ENCODE measurements at regions not wholly inside any gene's neighbourhood (a gene's known extent, or its start where the extent isn't known, plus 50 kb on each side); places are given as distances from the start of the nearest gene placed in this dataset.

DNA sequence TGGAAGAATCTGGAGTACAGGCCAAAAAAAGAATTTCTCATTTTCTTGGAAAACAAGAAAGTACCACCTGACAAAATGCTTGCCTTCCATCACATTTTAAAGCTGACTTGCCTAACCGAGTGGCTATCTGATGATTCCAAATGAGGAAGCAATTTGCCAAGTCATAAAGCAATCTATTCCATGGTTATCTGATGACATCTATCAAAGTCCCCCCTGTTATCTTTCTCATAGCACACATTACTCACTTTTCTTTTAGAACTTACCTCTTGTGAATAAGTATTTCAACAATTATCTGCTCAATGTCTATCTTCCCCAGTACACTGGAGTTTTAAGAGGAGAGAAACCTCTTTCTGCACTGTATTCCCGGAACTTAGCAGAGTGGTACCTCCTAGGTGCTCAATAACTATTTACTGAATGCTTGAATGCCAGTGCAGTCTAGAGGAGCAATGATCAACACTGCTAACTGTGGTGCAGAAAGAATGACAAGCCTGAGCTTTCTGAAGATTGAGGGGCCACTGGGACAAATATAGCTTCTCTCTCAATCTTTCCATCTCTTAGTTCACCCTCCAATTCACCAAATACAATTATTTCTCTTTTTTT is 186.3 kb upstream of the ATP11B start:
- no peaks in the 10 kb centered on the region for H3K79me2 ChIP-seq (ENCODE audit: insufficient read depth, low read length)
- no peak overlapping the region for H3K27ac ChIP-seq (ENCODE audit: low read depth, low read length)
- no peak for DNase-seq (ENCODE audit: insufficient read length, low spot score, missing footprints)
- H2AFZ ChIP-seq (ENCODE audit: low read length): no peak overlapping the region
- no peak overlapping the region for H3K4me2 ChIP-seq (ENCODE audit: insufficient read depth, low read length)
- H3K27me3 ChIP-seq (ENCODE audit: insufficient read depth, low read length): no peaks in the 10 kb centered on the region
- no peak overlapping the region for H3K4me3 ChIP-seq (ENCODE audit: insufficient read depth, low read length)
- TF ChIP-seq, protein P1, sequence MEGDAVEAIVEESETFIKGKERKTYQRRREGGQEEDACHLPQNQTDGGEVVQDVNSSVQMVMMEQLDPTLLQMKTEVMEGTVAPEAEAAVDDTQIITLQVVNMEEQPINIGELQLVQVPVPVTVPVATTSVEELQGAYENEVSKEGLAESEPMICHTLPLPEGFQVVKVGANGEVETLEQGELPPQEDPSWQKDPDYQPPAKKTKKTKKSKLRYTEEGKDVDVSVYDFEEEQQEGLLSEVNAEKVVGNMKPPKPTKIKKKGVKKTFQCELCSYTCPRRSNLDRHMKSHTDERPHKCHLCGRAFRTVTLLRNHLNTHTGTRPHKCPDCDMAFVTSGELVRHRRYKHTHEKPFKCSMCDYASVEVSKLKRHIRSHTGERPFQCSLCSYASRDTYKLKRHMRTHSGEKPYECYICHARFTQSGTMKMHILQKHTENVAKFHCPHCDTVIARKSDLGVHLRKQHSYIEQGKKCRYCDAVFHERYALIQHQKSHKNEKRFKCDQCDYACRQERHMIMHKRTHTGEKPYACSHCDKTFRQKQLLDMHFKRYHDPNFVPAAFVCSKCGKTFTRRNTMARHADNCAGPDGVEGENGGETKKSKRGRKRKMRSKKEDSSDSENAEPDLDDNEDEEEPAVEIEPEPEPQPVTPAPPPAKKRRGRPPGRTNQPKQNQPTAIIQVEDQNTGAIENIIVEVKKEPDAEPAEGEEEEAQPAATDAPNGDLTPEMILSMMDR (IDR thresholded peaks at IDR 0.05; ENCODE audit: extremely low read depth, low read depth, low read length): no peak
- no peaks in the 10 kb centered on the region for H4K20me1 ChIP-seq (ENCODE audit: insufficient read depth, low read length)
- H3K9me3 ChIP-seq (ENCODE audit: low read depth, low read length): no peaks in the 10 kb centered on the region
- no peaks in the 10 kb centered on the region for H3K4me1 ChIP-seq (ENCODE audit: insufficient read depth, low read length)
- no peaks in the 10 kb centered on the region for H3K36me3 ChIP-seq (ENCODE audit: insufficient read depth, low read length)

DNA sequence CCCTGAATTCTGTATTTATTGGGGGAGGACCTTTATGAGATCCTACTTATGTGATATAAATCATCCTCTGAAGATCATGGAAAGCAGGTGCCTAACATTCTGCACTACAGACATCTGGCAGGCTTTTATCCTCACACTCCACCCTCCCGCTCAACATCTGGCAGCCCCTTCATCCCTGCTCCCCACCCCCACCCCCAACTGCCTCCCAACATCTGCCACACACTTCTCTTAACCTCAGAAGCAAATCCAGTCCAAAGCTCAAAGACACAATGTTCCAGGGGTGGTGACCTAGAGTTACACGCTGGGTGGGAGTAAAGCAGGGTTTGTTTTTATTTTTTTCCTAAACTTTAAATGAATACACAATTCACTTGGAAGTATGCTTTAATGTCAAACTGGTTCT is 184.5 kb upstream of the ATP11B start:
- H3K27me3 ChIP-seq (ENCODE audit: insufficient read depth, low read length): no peaks in the 10 kb centered on the region
- H3K27ac ChIP-seq (ENCODE audit: low read depth, low read length): no peak overlapping the region
- no peaks in the 10 kb centered on the region for H3K4me1 ChIP-seq (ENCODE audit: insufficient read depth, low read length)
- TF ChIP-seq, protein P1 (IDR thresholded peaks at IDR 0.05; ENCODE audit: extremely low read depth, low read depth, low read length): no peak
- no peak overlapping the region for H3K4me2 ChIP-seq (ENCODE audit: insufficient read depth, low read length)
- no peak overlapping the region for H2AFZ ChIP-seq (ENCODE audit: low read length)
- no peaks in the 10 kb centered on the region for H4K20me1 ChIP-seq (ENCODE audit: insufficient read depth, low read length)
- no peaks in the 10 kb centered on the region for H3K36me3 ChIP-seq (ENCODE audit: insufficient read depth, low read length)
- no peak overlapping the region for H3K4me3 ChIP-seq (ENCODE audit: insufficient read depth, low read length)
- H3K79me2 ChIP-seq (ENCODE audit: insufficient read depth, low read length): no peaks in the 10 kb centered on the region
- no peak for DNase-seq (ENCODE audit: insufficient read length, low spot score, missing footprints)
- no peaks in the 10 kb centered on the region for H3K9me3 ChIP-seq (ENCODE audit: low read depth, low read length)

DNA sequence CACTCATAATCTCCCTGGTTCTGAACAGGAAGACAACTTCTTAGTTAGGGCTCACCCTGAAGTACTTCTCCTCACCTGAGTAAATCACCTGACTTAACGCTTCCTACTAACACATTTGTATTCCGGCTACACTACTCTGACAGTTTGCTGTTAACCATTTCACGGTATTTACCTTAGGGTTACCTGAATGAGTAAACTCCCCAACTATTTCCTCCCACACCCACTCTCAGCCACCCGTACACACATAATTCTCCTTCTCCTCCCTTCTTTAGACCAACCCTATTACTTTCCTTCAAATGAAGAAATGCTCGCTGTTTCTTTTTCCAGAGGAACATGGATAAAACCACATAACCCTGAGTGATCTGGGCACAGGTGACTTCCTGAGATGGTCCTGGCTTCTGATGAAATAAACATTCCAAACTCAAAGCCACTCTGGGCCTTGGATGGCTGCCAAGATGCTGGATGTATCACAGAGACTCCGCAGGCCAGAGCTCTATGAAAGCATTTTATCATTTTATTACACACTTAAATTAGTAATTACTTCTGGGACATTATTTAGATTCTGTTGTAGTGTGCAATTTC is 183.6 kb upstream of the ATP11B start:
- TF ChIP-seq, protein P1 (IDR thresholded peaks at IDR 0.05; ENCODE audit: extremely low read depth, low read depth, low read length): no peak
- H3K4me3 ChIP-seq (ENCODE audit: insufficient read depth, low read length): no peak overlapping the region
- no peak overlapping the region for H3K4me2 ChIP-seq (ENCODE audit: insufficient read depth, low read length)
- H3K27ac ChIP-seq (ENCODE audit: low read depth, low read length): no peak overlapping the region
- H2AFZ ChIP-seq (ENCODE audit: low read length): no peak overlapping the region
- no peaks in the 10 kb centered on the region for H3K9me3 ChIP-seq (ENCODE audit: low read depth, low read length)
- H3K27me3 ChIP-seq (ENCODE audit: insufficient read depth, low read length): no peaks in the 10 kb centered on the region
- H4K20me1 ChIP-seq (ENCODE audit: insufficient read depth, low read length): no peaks in the 10 kb centered on the region
- no peaks in the 10 kb centered on the region for H3K36me3 ChIP-seq (ENCODE audit: insufficient read depth, low read length)
- no peaks in the 10 kb centered on the region for H3K79me2 ChIP-seq (ENCODE audit: insufficient read depth, low read length)
- H3K4me1 ChIP-seq (ENCODE audit: insufficient read depth, low read length): no peaks in the 10 kb centered on the region
- DNase-seq (ENCODE audit: insufficient read length, low spot score, missing footprints): no peak

DNA sequence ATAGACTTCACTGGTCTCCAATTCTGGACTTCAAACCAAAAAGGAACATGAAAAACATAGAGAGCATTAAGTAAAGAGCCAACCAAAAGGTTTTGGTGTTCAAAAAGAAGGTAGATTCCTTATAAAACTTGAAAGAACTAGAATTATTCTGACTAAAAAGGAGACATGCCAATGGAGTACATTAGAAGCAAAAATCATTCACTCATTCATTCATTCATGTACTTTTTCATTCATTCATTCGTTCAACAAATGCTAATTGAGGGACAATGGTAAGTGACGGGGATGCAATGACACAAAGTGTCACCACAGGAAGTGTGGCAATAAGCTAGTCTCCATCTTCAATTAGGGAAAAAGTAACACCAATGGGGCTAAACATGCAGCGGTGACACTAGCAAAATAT is 181.0 kb upstream of the ATP11B start:
- Histone ChIP-seq H3K4me2 (ENCODE audit: insufficient read depth, low read length) (no peak overlapping the region), H3K79me2 (ENCODE audit: insufficient read depth, low read length) (no peaks in the 10 kb centered on the region), H4K20me1 (ENCODE audit: insufficient read depth, low read length) (no peaks in the 10 kb centered on the region), H3K36me3 (ENCODE audit: insufficient read depth, low read length) (no peaks in the 10 kb centered on the region), H3K27ac (ENCODE audit: low read depth, low read length) (no peak overlapping the region), H3K9me3 (ENCODE audit: low read depth, low read length) (no peaks in the 10 kb centered on the region), H3K4me3 (ENCODE audit: insufficient read depth, low read length) (no peak overlapping the region), H3K4me1 (ENCODE audit: insufficient read depth, low read length) (no peaks in the 10 kb centered on the region), H2AFZ (ENCODE audit: low read length) (no peak overlapping the region), H3K27me3 (ENCODE audit: insufficient read depth, low read length) (no peaks in the 10 kb centered on the region)
- TF ChIP-seq, protein P1 (IDR thresholded peaks at IDR 0.05; ENCODE audit: extremely low read depth, low read depth, low read length): no peak
- DNase-seq (ENCODE audit: insufficient read length, low spot score, missing footprints): no peak
